Motor neuron (in vitro differentiated cells): ENCODE measurements at regions not wholly inside any gene's neighbourhood (a gene's known extent, or its start where the extent isn't known, plus 50 kb on each side); places are given as distances from the start of the nearest gene placed in this dataset.

Source experiments
- ATAC-seq, 8 experiments: fragments of 200-7000 bp; cut with Tn5 transposase; replicated peaks in 6 of 8; 2 replicates each; pipeline ENCODE4 v1.8.0; 2021; ENCODE audit warnings: mild to moderate bottlenecking in 8 of 8, moderate library complexity in 8 of 8
- H3K27ac ChIP-seq, 2 donors: fragments of 250-450 bp; sonication (Bioruptor Pico); 2 replicates each; pipeline ENCODE4 v1.9.0; 2021; ENCODE audit warnings: antibody characterized with exemption in 2 of 2, mild to moderate bottlenecking in 2 of 2, moderate library complexity in 1 of 2
- H3K4me1 ChIP-seq, 2 donors: fragments of 250-450 bp; sonication (Bioruptor Pico); replicated peaks in 1 of 2; 2 replicates each; pipeline ENCODE4 v1.6.1; 2021; ENCODE audit warnings: antibody characterized with exemption in 2 of 2, mild to moderate bottlenecking in 2 of 2, moderate library complexity in 1 of 2
- H3K4me3 ChIP-seq, 5 donors: fragments of 250-450 bp; sonication (Bioruptor Pico); 2 replicates each; pipeline ENCODE4 v1.9.0; 2021; ENCODE audit warnings: antibody characterized with exemption in 5 of 5, mild to moderate bottlenecking in 5 of 5, moderate library complexity in 4 of 5
- WGBS, 10 experiments: fragments of 450-650 bp; shearing (Covaris generic); methylation state at CpG; one replicate each; pipeline ENCODE4 v1.0.0; 2022; 5-methylcytosine and 5-hydroxymethylcytosine counted together
- in situ Hi-C, 9 experiments: fragments of 400-800 bp; cut with MboI; loops; one replicate each; pipeline ENCODE4 v1.15.0; 2021; ENCODE audit warnings: low sequenced_read_pairs in 9 of 9, low pct_unique_long_range_greater_than_20kb in 2 of 9; ENCODE audit not compliant: unreplicated experiment in 9 of 9

DNA sequence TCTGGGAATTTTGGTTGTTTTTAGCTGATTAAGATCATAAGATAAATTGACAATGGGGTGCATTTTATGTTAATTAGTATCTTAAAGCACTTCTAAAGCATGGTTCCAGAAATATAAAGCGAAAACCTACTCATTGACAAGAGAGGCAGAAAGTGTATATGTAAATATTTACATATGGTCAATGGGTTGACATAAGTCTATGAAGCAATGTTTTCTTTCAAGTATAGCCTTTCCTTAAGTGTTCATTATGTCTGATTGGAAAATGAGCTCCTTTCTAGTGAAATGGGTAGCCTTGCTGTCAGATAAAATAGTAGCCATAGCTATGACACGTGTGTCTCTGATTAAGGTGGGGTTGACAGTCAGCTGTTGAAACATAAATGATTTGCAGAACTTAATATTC lies 365.2 kb upstream of the AGTR1 start:
- ATAC-seq = no peak
- Histone ChIP-seq H3K27ac (no peak overlapping the region), H3K4me3 (no peak overlapping the region), H3K4me1 (peaks cover 16 to 22% of the 10 kb centered on the region in 2 donors)
- WGBS, 10 experiments = 60 to 100% (median 95%) methylated on average over 1 to 2 of the region's 2 CpGs; no CpG with 5 or more reads in 3 of the 10 experiments
- in situ Hi-C loops = no loop called here

DNA sequence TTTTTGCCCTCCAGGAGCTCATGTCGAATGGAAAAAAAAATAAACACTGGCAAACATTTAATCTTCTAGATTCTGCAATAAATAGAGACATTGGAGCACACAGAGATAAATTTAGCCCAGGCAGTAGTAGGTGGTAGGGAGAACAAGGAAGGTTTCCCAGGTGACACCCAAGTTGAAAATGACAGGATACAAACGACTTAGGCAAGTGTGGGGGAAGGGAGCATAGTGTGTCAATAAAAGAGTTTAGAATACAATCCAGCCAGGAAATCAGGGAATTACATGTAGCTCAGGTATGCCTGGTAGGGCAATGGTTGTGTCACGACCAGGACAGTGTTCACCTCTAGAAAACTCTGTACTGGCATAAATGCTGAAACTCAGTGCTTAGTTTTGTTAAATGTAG lies 364.6 kb upstream of the AGTR1 start:
- in situ Hi-C loops = no loop called here
- H3K27ac ChIP-seq = no peak overlapping the region
- 12 to 100% (median 56%) methylated on average over 1 to 3 of the region's 3 CpGs for WGBS, 10 experiments
- H3K4me1 ChIP-seq = peaks cover 16 to 22% of the 10 kb centered on the region in 2 donors
- no peak for ATAC-seq
- no peak overlapping the region for H3K4me3 ChIP-seq

DNA sequence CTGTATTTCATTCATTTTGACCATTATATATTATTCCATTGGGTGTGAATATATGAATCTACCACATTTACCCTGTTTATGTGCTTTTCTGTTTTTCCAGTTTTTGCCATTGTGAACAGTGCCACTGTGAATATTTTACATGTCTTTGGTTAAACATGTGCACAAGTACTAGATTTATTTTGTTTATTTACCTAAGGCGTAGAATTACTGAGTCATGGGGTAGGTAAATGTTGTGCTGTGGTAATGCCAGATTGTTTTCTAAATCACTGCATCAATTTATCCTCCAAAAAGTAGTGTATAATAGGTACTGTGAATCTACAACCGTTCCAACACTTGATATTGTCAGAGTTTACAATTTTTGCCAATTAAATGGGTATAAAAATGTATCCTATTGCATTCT lies 362.1 kb upstream of the AGTR1 start:
- H3K27ac ChIP-seq = no peak overlapping the region
- WGBS, 10 experiments = 57 to 100% (median 88%) methylated on average over 2 of the region's 2 CpGs; no CpG with 5 or more reads in 1 of the 10 experiments
- peaks cover 8 to 10% of the 10 kb centered on the region in 2 donors for H3K4me1 ChIP-seq
- in situ Hi-C loops = no loop called here
- H3K4me3 ChIP-seq = no peak overlapping the region
- no peak for ATAC-seq

DNA sequence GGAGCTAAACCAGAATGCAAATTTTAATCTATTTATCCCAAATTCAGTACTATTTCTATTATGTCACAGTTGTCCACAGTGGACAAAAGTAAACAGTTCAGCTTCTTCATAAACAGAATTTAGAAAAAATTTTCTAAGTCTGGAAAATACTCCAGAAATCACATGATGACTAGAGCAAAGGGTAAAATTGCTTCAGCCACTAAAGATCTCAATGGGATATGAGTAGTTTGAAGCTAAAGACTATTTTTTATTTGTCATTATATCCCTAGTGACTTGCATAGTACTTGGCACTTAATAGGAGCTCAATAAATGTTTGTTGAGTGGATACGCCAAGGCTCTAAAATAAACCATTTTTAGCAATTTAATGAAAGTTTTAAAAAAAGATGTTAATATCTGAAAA lies 354.3 kb upstream of the AGTR1 start:
- Histone ChIP-seq H3K27ac (no peak overlapping the region), H3K4me1 (no peaks in the 10 kb centered on the region), H3K4me3 (no peak overlapping the region)
- no peak for ATAC-seq
- in situ Hi-C loops = no loop called here
- WGBS, 10 experiments = 56 to 100% (median 100%) methylated on average over 1 of the region's 1 CpG; no CpG with 5 or more reads in 1 of the 10 experiments

DNA sequence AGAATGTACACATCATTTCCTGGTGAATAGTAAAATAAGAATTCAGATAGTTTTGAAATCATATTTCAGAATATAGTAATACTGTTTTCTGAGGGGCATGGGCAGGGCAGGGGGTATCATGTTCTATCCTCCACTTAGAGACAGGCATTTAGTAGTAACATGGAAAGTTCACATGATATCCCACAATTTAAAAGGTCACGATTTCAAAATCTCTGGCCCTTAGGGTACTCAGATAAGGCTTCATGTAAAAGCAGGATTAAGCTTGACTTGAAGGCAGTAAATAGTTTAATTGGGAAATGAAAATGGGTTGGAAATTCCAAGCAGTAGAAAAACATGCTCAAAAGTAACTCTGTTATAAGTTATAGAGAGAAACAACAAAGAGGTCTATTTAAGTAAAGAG lies 353.2 kb upstream of the AGTR1 start:
- no peak overlapping the region for H3K4me3 ChIP-seq
- H3K4me1 ChIP-seq = no peaks in the 10 kb centered on the region
- 17 to 82% (median 75%) methylated on average over 1 of the region's 1 CpG; no CpG with 5 or more reads in 1 of the 10 experiments for WGBS, 10 experiments
- H3K27ac ChIP-seq = no peak overlapping the region
- in situ Hi-C loops = no loop called here
- ATAC-seq = no peak

DNA sequence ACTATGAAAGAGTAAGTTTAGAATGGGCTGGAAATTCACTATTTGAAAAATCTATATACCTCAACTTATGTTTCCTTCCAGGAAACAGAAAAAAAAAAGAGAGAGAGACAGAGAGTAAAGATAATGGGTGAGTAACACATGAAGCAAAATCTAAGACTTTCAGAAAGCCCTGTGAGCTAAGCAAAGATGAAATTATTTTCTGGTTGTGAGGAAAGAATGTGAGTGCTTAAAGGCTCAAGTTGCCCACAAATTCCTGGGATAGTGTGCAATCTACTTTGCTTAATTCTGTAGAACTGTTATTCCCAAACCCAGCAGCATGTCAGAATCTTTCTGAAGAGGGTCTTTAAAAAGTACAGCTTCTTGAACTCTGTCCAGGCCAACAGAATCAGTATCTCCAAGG lies 337.7 kb upstream of the AGTR1 start:
- in situ Hi-C loops = no loop called here

DNA sequence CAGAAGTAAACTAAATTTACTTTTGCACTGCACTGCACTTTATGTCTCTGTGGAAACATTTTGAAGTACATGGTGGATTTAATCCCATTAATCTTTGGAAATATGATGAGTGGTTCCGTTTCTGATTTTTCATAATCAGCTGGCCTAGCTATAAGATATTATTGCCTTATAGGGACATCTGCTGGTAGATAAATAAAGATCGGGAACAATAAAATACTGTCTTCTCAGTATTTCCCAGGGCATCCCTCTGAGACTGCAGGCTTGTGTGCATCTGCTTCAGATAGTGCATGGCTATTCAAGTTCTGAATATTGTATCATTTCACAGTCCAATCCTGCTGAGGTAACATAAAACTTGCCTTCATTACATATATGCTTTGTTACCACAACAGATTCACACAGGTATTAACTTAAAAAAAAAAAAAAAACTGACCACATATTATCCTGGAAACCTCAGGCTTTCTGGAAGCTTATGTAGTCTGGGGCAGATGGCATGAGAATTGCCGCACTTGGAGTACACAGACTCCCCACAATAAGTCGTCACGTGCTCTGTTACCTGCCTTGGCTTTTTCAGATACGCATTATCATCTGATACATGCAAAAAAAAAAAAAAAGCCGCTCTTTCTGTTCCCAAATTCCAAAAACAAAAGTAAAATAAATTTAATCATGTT lies 330.8 kb upstream of the AGTR1 start:
- in situ Hi-C loops = no loop called here
- Histone ChIP-seq H3K4me3 (no peak overlapping the region), H3K4me1 (no peaks in the 10 kb centered on the region), H3K27ac (no peak overlapping the region)
- WGBS, 10 experiments = 0 to 88% (median 67%) methylated on average over 1 to 7 of the region's 7 CpGs; no CpG with 5 or more reads in 1 of the 10 experiments
- peak in 5 of 8 experiments; percentile 22 to 89 (median 76) for ATAC-seq

More for the DNA sequence above, 337.7 kb upstream of the AGTR1 start:
- ATAC-seq = no peak
- no peak overlapping the region for H3K27ac ChIP-seq
- H3K4me3 ChIP-seq = no peak overlapping the region
- H3K4me1 ChIP-seq = no peaks in the 10 kb centered on the region

- Histone ChIP-seq H3K4me1 (no peaks in the 10 kb centered on the region), H3K4me3 (no peak overlapping the region), H3K27ac (no peak overlapping the region)
- in situ Hi-C loops = no loop called here
- WGBS, 10 experiments = 0 to 88% (median 52%) methylated on average over 1 of the region's 1 CpG
- peak in 3 of 8 experiments; percentile 19 to 66 (median 27) for ATAC-seq
Observed at GRCh38 chr3:148367756-148368155, 329.9 kb upstream of the AGTR1 start.

GRCh38 chr3:148369381-148369780 lies 328.3 kb upstream of the AGTR1 start:
- no peak overlapping the region for H3K4me3 ChIP-seq
- no peaks in the 10 kb centered on the region for H3K4me1 ChIP-seq
- peak in 2 of 8 experiments; percentile 60 to 65 for ATAC-seq
- WGBS, 10 experiments = 43 to 100% (median 98%) methylated on average over 1 to 2 of the region's 2 CpGs
- H3K27ac ChIP-seq = no peak overlapping the region
- in situ Hi-C loops = no loop called here

GRCh38 chr3:148372206-148372875 lies 325.4 kb upstream of the AGTR1 start:
- no peak overlapping the region for H3K27ac ChIP-seq
- H3K4me3 ChIP-seq = no peak overlapping the region
- in situ Hi-C loops = no loop called here
- peak in 1 of 8 experiments; percentile 31 for ATAC-seq
- no peaks in the 10 kb centered on the region for H3K4me1 ChIP-seq
- WGBS, 10 experiments = 60 to 100% (median 100%) methylated on average over 1 to 2 of the region's 2 CpGs; no CpG with 5 or more reads in 2 of the 10 experiments

DNA sequence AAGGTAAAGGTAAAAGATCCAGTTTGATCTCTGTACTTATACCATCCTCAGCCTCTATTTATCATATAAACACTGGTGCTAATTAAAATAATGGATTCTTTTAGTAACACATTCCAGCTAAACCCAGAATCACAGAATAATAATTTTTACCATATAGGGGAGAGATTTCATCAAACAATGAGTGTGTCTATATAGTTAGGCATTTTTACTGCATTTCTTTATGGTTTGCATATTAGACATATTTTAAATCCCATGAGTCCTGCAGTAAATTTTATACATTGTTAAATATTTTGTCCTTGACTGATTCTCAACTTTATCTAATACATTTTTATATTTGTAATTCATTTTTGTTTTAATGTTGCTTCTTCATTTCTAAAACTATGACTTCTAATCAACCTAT lies 323.7 kb upstream of the AGTR1 start:
- ATAC-seq = no peak
- in situ Hi-C loops = no loop called here
- Histone ChIP-seq H3K4me1 (no peaks in the 10 kb centered on the region), H3K4me3 (no peak overlapping the region), H3K27ac (no peak overlapping the region)

- WGBS, 10 experiments = 54 to 100% (median 74%) methylated on average over 1 to 4 of the region's 4 CpGs
- in situ Hi-C loops = loop anchor here in 6 of 9 experiments (10.0 to 25.0 kb wide), 4 partner anchors 85 to 557 kb away; no protein-coding TSS in a partner anchor
Observed at GRCh38 chr3:148379763-148380382, 317.8 kb upstream of the AGTR1 start.

GRCh38 chr3:148381051-148381450 lies 316.7 kb upstream of the AGTR1 start:
- Histone ChIP-seq H3K27ac (no peak overlapping the region), H3K4me1 (no peaks in the 10 kb centered on the region), H3K4me3 (no peak overlapping the region)
- 56 to 88% (median 73%) methylated on average over 1 to 6 of the region's 6 CpGs; no CpG with 5 or more reads in 2 of the 10 experiments for WGBS, 10 experiments
- in situ Hi-C loops = loop anchor here in 6 of 9 experiments (10.0 to 25.0 kb wide), 4 partner anchors 84 to 556 kb away; no protein-coding TSS in a partner anchor
- no peak for ATAC-seq

More at GRCh38 chr3:148379763-148380382, 317.8 kb upstream of the AGTR1 start:
- peak; percentile 46 to 98 (median 76) for ATAC-seq
- Histone ChIP-seq H3K4me3 (no peak overlapping the region), H3K4me1 (no peaks in the 10 kb centered on the region), H3K27ac (no peak overlapping the region)
